ENCODE measurements at regions not wholly inside any gene's neighbourhood (a gene's known extent, or its start where the extent isn't known, plus 50 kb on each side); places are given as distances from the start of the nearest gene placed in this dataset.
"Not testable (repeated sequence)": the region's sequence is repeated elsewhere in the genome, so short reads cannot be mapped to it uniquely, and the experiment has no call there.

DNA sequence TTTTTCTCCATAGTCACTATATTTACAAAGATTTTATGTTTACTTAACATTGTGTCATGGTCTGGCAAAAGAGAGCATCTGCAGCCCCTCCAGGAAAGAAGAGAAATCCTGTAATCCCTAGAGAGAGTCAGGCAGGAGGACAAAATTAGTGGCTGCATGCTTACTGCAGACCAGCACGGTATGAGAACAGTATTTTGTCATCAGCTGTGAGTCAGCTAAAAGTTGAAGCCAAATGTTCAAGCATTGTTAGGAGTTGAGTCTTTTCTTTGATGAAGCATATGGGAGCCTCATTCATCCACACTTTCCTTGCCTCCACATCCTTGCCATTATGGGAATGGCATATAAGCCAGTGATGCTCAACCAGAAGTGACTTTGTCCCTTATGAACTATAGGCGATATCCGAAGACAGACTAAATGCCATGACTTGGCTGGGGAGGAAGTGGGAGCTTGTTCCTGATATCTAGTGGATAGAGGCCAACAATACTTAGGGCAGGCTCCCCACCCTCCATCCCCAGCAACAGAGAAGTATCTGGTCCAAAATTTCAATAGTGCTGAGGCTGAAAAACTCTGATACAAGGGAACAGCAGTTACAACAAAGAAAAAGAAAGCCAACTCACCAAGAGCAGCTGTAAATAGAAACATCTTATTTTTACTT, 112.0 kb upstream of the OR5AK2 start:
- no peak for DNase-seq (ENCODE audit: low read depth)

DNA sequence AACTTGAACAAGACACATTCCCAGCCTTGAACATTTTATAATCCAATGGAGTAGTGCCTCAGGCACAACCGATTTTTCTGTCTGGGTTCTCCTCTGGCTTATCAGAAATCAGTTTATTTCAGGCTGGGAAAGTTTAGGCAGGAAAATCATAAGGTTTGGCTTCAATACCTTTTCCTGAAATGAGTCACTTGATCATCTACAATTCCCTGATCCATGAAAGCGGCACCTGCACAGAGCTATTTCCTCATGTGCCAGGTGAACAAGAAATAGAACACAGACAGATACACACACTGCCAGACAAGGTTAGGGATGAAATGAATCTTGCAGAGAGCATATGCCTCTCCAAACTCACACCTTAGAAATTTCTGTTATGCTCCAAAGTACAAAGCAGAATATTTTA, 106.7 kb upstream of the OR9G4 start:
- DNase-seq (ENCODE audit: low read depth), result no peak

DNA sequence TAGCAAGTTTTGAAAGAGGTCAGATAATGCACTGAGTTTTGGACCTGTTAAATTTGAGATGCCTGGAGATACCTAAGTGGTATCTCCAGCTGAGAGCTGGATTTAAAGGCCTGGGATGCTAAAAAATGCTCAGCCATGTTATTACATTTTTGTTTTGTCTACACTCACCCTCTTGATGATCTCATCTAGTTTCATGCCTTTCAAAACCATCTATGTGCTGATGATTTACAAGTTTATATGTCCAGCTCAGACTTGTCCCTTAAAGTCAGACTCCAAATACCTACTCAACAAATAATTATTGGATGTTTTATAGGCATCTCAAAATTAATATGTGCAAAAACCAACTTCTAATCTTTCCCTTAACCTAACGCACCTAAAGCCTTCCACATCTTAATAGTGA, 103.6 kb upstream of the OR9G4 start:
- no peak for DNase-seq (ENCODE audit: low read depth)

DNA sequence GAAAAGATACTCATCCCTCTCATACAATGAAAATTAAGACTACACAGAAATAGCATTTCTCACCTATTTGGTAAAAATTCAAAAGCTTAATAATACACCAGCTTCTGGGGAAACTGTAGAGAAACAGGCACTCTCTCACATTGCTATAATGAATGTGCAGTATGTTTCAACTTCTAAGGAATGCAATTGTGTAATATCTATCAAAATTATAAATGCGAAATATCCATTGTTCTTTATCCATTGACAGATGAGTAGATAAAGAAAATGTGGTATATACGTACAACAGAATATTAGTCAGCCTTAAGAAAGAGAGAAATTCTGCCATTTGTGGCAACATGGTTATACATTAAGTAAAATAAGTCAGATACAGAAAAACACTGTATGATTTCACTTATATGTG, 101.4 kb upstream of the OR9G4 start:
- DNase-seq (ENCODE audit: low read depth), result no peak

DNA sequence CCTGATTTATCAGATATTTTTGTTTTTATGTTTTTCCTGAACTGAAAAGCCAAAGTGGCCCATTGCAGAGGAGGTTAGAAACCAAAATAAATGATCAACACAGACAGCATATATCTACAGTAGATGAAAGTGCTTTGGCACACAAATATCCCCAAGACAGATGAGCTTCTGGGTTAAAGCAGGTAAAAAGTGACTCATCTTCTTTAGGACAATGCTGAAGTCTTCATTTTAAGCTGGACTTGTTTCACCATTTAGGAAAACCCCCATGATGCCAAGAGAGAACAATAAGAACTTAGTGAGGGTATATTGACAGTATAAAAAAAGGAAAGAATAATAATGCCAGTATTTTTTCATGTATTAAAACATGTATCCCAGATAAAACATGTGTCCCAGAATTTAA, 100.8 kb upstream of the OR9G4 start:
- DNase-seq (ENCODE audit: low read depth), result no peak

DNA sequence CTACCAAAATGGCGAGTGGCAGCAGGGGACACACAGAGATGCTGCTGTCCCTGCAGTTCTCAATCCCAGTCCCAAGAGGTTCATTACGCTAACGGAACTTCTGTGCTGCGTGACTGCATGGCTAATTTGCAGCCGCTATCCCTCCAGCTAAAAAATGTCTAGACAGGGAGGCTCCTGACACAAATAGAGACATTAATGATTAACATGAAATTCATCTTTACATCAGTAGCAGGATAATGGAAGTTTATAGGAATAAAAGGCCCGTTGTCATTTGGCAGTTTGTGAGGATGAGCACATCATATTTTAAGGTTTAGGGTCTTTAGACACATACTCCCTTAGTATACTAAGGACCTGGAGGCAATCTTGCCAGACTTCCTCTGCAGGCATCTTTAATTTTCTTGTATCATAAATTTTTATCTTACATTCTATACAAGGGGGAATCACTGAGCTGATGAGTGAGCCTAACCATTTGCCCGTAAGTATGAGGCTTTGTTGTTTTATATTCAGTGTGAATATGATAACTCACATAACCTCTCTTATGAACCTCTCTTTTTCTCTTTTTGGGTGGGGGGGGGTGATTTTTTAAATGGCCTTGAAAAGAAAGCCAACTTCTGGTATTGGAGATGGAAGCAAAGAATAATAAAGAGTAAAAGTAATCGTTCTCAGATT, 99.8 kb upstream of the OR9G4 start:
- no peak for DNase-seq (ENCODE audit: low read depth)

DNA sequence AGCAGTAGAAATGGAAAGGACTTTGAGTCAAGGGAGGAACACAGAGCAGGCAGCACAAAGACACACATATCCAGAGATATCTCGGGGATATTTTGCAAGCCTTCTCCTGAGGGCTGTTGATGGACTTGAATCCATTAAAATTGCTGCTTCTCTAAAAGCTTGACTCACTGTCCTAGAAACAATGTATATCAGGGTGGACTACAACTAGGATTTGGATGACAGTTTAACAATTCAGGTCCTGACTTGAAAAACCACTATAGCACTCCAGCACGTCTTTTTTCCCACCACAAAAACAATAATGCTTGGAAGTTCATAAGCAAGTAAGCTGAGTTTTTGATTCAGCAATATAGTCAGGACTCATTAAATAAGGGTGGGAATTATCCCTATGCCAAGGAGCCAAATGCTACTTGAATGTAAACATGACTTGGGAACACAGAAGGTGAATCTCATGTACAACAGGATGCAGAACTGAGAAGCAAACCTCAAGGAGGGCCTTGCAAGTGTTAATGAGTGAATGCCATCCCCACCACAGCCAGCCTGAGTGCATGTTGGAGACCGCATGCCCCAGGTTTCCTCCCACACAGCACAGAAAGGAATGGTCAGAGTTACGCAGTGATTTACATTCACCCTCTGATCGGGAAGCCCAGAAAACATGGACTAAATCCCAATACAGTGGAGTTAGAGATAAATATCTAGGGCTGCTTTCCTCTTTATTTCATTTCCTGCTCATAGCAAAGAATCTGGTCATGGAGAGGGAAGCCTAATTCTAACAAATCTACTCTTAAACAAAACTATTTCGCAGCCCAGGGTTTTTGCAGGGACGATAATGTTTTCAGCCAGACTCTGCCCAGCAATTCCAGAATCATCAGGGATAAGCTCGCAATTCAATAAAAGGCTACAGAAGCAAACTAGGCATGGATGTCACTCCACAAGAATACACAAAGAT, 98.4 kb upstream of the OR9G4 start:
- no peak for DNase-seq (ENCODE audit: low read depth)

DNA sequence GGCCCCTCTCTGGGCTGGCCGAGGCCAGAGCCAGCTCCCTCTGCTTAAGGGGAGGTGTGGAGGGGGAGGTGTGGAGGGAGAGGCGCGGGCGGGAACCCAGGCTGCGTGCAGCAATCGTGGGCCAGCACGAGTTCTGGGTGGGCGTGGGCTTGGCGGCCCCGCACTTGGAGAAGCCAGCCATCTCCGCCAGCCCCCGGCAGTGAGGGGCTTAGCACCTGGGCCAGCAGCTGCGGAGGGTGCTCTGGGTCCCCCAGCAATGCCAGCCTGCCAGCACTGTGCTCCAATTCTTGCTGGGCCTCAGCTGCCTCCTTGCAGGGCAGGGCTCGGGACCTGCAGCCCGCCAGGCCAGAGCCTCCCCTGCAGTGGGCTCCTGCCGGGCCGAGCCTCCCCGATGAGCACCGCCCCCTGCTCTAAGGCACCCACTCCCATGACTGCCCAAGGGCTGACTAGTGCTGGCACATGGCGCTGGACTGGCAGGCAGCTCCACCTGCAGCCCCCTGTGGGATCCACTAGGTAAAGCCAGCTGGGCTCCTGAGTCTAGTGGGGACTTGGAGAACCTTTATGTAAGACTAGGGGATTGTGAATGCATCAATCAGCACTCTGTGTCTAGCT, 96.7 kb upstream of the OR9G4 start:
- DNase-seq (ENCODE audit: low read depth), result no peak

DNA sequence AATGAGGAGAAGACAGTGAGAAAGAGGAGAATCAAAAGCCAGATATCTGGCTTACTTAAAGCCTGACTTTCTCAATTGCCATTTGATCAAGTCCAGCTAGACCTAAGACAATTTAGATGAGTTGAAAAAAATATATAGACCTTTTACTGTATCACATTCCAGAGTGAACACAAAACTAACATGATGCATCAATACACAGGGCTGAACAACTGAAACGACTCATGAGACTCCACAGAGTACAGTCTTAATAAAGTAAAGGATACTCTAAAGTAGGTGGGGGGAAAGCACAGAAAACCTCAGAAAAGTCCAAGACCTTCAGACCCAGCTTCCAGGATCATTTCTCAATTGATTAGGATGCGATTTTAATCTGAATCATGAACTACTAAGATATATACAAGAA, 95.3 kb upstream of the OR9G4 start:
- DNase-seq (ENCODE audit: low read depth), result no peak

DNA sequence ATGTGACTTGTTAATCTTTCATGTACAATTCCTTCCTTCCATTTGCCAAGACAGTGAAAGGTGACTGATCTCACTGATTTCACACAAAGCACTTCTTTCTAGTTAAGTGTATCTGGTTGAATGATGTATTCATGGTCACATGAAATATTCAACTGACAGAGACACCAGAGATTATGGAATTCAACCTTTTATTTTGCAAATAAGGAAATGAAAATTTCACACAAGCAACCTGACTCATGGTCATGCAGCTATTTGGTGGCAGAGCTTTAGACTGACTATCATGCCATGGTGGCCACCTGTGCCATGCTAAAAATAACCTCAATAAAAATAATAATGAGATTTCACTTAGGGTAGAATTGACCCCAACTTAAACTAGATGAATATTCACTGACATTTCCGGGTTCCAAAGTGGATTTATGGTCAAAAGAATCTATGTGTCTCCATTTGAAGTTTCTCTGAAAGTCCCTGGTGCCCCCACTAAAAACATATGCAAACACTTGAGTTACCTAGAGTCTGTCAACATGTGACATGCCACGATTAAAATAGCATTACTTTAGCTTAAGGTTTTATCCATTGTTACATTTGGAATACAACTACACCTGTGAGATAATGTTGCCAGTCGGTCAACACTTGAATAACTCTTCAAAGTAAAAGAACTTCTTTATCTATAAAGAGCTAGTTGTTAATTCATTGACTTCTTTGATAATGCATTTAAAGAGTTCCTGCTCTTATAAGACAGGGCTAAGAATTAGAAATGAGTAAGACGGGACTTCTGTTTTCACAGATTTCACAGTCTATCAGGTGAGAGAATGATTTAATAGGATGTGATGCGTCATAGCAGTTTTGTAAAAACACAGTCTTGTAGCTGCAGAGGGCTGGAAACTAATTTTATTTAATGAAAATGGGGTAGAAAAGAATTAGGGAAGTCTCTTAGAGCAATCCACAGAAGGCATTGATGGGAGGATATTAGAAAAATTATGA, 94.6 kb upstream of the OR9G4 start:
- no peak for DNase-seq (ENCODE audit: low read depth)

DNA sequence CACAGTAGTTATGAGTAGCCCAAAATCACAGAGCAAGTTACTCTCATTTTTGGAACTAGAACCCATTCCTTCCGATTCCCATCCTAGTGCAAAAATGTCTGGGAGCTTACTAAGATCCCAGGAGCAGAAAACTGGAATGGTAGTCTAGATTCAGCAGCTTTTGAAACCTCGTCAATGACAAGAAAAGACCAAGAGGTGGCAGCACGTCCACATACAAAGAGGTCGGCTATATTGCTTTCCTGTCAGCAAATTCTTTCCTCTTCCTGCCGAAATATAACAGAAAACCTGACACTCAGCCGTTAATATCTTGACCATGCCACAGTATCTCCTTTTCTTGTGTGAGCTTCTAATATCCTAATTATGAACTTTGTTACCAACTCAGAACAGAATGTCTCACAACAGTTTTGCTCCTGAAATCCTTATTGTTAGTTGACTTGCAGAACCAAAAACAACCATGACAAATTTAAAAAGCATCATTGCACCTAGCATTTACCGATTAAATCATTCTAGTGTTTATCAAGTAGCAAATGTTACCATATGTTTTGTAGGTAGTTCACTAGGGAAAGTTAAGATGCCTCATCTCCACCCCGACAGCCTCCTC, 92.8 kb upstream of the OR9G4 start:
- DNase-seq (ENCODE audit: low read depth), result peak; percentile 4

DNA sequence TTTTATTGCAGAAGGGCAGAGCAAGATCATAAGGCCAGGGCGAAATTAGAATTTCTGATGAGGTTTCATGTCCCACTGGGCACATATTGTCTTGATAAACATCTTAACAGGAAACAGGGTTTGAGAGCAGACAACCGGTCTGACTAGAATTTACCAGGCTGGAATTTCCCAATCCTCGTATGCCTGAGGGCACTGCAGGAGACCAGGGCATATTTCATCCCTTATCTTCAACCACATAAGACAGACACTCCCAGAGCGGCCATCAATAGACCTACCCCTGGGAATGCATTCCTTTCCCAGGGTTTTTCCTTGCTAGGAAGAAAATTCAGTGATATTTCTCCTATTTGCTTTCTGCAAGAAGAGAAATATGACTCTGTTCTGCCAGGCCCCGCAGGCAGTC, 78.9 kb upstream of the OR9G4 start:
- DNase-seq (ENCODE audit: low read depth), result not testable (repeated sequence)

DNA sequence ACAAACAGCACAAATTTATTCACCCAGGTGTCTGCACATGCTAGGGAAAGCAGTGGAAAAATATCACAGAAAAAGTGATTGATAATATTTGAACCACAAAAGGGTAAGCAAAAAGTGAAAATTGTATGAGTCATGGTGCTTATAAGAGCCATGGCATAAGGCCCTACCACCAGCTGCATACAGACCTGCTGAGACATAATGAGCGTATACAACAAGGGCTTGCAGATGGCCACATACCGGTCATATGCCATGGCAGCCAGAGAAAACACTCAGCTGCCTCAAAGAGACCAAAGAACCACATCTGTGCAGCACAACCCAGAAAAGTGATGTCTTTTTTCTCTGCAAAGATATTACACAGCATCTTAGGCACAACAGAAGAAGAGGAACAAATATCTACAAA, 71.4 kb upstream of the OR9G4 start:
- no peak for DNase-seq (ENCODE audit: low read depth)

DNA sequence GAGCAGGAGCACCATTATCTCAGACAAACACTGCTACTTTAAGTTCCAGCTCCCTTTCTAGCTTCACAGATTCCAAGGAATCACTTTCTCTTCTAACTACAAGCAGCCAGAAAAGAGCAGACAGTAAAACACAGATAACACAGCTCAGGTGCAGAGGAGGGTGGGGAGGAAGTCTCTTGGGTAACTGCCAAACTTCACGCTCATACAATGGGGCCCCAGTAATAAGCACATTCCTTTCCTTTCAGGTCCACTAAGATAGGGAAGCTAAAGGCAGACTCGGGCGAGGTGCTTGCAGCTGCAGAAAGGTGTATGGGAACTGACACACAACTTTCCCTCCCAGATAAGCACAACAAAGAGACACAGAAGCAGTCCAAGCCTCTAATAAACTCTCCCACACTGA, 69.2 kb upstream of the OR9G4 start:
- no peak for DNase-seq (ENCODE audit: low read depth)

DNA sequence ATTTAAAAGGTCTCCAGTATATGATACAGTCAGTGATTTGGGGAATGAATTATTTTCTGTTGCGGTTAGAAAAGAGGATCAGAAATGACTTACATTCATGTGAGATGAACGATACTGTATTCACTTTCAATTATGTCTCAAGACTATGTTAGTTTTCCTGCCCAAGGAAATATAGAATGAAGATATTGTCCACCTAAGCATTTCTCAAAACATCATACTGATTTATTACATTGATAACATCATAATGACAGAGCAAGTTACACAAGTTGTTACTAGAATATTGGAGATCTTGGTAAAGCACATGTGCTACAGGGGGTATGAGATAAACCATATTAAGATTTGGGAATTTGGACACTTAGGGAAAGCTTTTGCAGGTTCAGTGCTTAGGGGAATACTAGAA, 67.8 kb upstream of the OR9G4 start:
- DNase-seq (ENCODE audit: low read depth), result no peak

DNA sequence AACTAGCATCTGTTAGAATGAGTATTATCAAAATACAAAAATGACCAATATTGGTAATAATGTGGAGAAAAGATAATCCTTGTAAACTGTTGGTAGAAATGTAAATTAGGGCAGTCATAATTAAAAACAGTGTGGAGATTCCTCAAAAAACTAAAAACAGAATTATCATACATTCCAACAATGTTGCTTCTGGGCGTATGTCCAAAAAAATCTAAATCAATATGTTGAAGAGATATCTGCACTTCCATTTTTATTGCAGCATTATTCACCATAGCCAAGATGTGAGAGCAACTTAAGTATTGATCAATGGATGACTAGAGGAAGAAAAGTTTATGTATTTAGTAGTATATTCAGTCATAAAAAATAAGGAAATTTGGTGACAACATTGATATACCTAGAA, 59.8 kb upstream of the OR9G4 start:
- no peak for DNase-seq (ENCODE audit: low read depth)

DNA sequence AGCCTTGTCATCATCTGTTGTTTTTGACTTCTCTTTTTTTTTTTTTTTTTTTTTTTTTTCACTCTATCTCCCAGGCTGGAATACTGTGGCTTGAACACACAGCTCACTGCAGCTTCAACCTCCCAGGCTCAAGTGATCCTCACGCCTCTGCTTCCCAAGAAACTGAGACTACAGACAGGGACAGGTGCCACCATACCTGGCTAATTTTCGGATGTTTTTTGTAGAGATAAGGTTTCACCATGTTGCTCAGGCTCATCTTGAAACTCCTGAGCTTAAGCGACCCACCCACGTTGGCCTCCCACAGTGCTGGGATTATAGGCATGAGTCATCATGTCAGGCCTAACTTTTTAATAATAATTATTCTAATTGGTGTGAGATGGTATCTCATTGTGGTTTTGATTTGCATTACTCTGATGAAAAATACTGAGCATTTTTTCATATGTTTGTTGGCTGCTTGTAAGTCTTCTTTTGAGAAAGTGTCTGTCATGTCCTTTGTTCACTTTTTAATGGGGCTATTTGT, 51.3 kb upstream of the OR9G4 start:
- no peak for DNase-seq (ENCODE audit: low read depth)
